C1 segment of cervical spinal cord (tissue), 14 donors: ENCODE measurements at regions not wholly inside any gene's neighbourhood (a gene's known extent, or its start where the extent isn't known, plus 50 kb on each side); places are given as distances from the start of the nearest gene placed in this dataset.
A peak's percentile ranks its signal among the peaks of the same experiment; 100 is the strongest.
"Not testable (repeated sequence)": the region's sequence is repeated elsewhere in the genome, so short reads cannot be mapped to it uniquely, and the experiment has no call there.

Experiments
- DNase-seq, 14 donors: peaks; one replicate each; lab custom pipeline; 2025; lab: John Stamatoyannopoulos, UW

DNA sequence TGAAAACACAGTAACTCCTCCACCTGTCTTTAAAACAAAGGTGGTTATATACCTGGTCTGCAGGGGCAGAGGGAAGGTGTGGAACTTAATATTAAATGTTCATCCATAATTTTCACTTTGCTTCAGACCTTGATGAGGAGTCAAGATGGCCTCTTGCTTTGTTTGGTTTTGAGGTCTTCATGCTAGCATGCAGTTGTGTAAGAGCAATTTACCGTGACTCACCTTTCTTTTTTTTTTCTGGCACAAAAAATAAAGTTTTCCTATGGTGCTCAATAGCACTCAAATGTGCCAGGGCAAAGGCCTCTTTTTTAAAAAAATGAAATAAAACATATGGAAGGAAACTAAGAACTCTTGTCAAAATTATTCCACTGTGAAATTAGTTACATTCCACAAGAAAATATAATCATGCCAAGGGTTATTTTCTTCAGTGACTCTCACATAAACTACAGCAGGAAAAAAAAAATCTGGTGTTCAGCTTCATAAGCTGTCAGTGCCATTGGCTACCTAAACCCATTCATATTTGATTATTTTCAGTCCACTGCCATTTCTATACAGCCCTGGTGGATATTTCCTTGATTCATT is 128.2 kb downstream of the SLC7A11 start:
- no peak for DNase-seq

DNA sequence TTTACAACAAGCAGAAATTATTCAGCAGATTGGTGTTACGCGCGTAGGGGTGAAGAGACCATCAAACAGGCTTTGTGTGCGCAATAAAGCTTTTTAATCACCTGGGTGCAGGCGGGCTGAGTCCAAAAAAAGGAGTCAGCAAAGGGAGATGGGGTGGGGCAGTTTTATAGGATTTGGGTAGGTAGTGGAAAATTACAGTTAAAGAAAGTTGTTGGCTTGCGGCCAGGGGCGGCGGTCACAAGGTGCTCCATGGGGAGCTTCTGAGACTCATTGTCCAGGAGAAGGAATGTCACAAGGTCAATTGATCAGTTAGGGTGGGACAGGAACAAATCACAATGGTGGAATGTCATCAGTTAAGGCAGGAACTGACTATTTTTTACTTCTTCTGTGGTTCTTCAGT is 129.3 kb downstream of the SLC7A11 start:
- not testable (repeated sequence) for DNase-seq

DNA sequence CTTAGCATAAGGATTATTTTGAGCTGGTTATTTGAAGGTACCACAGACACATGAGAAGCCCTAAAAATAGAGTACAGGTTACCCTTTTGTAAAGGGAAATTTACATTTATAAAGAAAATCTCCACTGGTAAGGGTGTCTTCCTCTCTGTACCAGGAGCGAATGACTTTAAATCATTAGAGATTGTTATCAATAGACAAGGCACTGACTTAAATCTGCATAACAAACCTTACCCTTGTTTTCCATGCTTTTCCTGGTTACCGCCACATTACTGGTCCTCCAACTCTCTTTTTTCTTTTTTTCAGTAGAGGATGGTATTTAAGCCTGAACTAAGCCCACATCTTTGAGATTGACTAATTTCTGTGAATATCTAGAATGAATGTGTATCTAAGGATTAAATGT is 129.8 kb downstream of the SLC7A11 start:
- no peak for DNase-seq

DNA sequence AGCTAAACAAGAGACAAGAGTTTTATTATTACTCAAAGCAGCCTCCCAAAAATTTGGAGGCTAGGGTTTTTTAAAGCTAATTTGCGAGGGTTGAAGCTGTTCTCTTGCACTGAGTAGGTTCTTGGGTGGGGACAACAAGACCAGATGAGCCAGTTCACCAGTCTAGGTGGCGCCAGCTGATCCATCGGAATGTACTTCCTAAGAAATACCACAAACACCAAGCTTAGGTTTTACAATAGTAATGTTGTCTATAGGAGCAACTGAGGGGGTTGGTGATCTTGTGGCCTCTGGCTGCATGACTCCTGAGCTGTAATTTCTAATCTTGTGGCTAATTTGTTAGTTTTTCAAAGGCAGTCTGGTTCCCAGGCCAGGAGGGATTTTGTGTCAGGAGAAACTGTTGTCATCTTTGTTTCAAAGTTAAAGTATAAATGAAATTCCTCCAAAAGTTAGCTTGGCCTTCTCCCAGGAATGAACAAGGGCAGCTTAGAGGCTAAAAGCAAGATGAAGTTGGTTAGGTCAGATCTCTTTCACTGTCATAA is 130.6 kb downstream of the SLC7A11 start:
- DNase-seq: no peak

DNA sequence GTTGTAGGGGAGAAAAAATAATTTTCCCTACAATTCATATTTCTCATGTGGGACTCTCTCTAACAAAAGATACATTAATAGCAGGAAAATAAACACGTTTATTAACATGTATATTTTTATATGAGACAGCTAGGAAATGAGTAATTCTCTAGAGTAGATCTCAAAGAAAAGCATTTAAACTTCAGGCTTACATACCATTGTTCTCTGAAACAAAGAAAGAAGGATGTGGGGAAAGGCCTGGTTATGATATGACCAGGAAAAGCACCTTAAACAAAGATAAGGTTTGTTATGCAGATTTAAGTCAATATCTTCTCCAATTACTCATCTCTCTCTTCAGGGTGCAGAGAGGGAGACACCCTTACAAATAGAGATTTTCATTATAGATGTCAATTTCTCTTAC is 131.3 kb downstream of the SLC7A11 start:
- no peak for DNase-seq

DNA sequence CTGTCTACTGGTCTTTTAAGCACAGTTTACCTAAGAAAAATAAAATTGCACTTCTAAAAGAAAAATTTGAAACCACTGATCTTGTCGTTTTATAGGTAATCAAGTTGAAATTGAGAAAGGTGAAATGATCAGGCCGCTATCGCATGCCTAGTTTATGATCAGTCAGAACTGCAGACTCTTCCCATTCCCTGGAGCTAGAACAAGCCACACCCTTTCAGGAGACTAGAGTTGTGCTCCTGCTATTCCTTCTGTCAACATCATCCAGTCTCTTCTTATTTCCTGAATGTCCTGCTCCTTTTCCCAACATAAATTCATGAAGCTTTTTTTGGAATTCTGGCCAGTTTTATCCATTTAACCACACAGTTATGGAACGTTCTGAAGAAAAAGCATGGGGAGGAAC is 135.1 kb downstream of the SLC7A11 start:
- no peak for DNase-seq

DNA sequence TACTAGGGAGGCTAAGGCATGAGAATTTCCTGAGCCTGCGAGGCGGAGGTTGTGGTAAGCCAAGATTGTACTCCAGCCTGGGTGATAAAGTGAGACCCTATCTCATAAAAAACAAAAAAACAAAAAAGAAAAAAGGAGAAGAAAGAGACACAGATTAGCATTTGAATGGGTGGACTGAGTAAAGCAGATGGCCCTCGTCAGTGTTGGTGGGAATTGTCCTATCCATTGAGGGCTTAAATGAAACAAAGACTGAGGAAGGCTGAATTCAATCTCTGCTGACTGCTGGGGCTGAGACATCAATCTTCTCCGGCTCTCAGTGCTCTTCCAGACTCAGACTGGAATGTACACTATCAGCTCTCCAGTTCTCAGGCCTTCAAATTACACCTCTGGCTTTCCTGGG is 136.8 kb downstream of the SLC7A11 start:
- no peak for DNase-seq

DNA sequence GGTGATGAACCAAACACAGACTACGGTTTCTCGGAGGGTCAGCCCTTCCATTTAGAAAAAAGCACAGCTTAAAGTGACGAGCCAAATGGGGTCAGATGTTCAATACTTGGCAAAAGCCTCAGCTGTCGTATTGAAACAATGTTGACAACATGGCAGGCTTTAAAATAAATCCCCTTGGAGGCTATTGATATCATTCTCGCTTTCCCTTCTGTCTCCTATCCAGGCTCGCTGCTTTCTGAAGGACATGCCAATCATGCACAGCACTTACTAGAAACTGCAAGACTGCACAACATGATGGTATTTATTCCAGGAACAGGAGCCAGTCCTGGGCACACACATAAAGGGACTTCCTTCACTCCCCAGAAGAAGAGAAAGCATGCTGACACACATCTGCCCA is 137.9 kb downstream of the SLC7A11 start:
- peak in 2 of 14 donors; percentile 3 to 31 for DNase-seq

DNA sequence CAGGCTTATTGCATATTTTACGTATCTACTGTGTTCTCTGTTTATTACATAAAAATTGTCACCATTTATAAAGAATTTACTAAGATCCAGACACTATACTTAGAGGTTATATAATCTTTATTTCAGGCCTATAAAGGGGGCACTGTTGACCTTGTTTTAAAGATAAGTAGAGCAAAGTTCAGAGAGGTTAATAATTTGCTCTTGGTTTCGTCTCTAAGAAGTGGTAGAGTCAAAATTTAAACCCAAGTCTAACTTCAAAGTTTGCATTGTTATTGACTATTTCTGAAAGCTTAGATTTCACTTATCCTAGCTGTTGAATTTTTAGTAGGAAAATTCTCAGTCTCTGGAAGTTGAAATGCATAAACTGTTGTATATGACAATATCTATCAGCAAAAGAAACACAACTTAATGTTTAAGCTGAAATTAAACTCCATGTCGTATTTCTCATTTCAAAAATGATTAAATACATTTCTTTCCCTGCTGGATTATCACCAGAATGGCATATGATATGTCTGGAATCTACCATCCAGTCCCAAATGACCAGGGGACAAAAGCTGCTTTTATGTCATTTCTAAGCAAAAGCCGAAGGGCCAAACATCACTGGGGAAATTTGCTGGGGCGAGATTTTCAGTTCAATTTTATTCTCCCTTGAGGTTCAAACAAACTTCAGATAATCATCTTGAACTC is 138.4 kb downstream of the SLC7A11 start:
- no peak for DNase-seq

DNA sequence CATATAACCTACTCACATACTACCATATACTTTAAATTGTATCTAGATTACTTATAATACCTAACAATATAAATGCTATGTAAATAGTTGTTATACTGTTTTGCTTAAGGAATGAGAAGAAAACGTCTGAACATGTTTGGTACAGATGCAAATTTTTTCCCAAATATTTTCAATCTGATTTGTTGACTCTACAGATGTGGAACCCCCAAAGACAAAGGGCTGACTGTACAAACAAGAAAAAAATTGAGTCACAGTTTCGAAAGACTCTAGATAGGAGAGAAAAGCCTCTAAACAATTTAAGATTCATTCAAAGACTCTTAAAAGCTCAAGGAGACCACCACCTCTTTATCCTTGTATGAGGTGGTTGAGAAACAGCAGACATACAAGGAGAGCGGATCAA is 142.8 kb downstream of the SLC7A11 start:
- DNase-seq: no peak

DNA sequence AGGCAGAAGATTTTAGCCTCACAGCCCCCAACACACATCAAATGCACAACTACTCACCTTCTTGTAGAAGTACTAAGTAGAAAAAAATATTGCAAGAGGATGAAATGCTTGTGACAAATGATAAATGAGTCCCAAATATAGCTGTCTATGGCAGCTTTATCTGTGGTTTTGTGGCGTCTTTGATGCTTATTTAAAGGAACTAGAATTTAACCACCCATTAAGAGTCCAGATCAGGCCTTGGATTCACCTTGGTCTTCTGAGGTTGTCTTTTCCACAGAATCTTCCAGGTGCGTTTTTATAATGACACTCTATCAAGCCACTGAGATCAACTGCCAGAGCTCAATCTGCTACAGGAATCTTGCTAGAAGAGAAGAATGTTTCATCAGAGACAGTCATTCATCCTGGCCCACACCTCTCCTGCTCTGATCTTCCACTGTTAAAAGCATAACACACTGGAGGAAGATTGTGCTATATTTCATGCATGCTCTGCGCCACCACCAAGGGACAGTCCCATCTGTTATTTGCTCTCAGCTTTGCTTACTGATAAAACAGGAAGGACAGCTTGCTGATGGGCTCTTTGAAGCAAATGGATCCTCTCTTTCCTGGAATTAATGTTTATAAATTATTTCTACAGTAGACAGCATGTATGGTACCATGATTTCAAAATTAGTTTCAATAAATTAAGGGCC is 144.1 kb downstream of the SLC7A11 start:
- no peak for DNase-seq

DNA sequence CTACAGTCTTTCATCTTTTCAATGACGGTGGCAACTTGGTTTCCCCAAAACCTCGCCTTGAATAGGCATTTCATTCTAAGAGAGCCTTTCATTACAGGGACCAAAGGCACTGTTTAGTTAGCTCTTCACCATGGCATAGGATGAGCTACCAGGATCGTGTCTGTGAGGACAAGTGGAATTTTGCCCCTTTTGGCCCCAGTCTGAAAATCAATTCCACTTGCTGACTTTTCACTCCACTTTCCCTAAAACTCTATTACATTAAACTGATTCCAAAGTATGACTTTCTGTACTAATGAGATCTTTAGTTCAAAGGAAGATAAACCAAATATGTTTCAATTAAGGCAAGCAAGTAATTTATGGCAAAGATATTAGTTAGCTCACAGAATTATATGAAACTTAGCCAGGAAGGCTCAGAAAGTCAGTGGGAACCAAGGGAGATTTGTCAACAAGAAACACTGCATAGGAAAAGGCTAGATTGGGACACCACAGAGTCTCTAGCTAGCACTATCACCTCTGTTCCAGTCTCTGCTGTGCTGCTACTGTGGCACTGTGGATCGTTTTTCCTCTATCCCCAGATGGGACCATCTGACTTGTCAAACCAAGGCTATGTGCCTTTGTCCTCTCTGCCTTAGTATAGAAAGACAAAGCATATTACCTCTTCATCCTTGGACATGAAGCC is 145.6 kb downstream of the SLC7A11 start:
- DNase-seq: no peak

DNA sequence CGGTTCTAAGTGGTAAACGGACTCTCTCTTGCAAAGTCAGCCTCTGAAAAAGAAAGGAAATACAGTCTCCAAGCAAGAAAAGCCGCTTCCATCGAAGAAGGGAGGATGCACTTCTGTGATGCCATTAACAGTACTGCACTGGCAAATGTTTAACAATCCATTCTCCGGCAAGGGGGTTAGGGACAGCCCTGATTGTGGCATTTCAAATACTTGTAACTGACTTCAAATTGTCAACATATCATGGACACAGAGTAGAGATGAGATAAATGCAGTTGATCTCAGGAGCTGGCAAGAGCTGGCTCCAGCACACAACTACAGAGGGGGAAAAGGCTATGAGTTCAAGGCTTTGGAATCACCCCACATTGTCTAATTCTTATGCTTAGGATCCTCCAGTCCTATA is 146.8 kb downstream of the SLC7A11 start:
- no peak for DNase-seq

DNA sequence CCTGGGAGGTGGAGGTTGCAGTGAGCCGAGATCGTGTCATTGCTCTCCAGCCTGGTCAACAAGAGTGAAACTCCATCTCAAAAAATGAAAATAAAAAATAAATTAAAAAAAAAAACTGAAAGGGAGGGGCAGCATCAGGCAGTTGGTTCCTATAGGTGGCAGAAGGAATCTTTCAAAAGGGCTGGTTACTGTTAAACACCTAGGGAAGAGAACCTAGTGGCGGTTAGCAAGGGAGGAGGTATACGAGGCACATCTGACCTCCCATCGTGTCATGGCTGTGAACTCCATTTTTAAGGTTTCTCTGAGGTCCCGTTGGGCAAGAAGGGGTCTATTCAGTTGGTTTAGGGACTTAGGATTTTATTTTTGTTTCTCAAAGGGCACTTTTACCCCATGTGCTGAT is 150.1 kb downstream of the SLC7A11 start:
- DNase-seq: no peak

DNA sequence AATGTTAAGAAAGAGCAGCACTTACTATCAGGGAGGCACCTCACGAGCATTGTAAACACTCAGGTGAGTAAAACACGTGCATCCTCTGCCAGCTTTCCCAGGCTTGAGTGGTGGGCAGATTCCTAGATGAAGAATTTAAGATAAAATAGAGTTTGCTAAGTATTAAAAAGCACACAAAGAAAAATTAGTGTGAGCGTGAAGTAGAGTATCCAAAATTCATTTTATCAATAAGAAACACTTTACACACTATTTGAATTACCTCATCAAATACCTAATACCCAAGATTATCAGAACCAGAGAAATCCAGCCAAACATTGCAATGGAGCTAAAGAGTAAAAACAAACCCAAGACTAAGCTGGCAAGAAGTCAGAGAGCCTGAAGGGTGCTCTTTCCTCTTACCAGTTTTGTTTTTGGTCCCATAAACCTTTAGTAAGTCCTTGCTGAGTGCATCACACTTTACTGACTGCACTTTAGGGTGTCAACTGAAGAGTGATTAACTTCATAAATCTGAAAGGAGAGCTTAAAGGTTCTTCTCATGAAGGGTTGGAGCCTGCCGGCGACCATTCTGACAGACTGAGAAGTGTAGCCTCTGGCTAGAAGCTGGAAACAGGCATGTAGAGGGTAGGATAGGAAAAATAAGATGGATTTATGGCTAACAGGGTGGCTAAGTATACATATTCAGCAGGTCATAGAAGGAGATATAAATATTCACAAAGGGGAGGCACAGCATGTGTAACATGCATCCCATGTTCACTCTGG is 151.1 kb downstream of the SLC7A11 start:
- no peak for DNase-seq

DNA sequence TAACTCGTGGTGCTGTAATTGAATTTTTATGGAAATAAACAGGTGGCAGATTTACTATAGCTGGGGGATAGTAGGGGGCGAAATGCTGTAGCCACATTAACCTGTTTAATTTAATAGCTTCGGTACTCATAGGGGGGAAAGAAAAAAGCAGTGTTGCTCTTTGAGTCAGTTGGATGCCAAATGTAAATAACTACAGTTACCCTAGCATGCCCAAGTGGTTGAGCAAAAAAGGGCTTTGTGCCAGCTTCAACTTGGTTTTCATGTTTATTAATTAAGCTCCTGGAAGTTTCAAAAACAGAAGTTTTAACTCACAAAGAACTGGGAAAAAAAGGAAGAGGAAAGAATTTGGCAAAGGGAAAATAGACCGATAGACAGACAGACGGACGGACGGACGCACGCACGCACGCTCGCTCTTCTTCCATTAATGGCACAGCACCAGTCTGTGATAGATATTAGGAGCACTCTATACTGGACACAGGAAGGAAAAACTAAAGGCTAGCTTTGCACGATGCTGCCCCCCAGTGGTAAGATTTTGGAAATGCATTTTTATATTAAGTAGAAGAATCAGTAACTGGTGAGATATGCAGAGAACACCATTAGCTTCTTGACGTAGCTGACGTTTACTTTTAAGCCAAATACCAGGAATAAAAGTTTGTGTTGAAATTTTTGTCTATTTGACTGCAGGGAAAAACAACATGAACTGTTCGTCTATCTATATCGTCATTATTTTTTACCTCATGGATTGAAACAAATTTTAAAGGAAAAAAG is 151.8 kb downstream of the SLC7A11 start:
- DNase-seq: peak in 11 of 14 donors; percentile 13 to 46 (median 23)

DNA sequence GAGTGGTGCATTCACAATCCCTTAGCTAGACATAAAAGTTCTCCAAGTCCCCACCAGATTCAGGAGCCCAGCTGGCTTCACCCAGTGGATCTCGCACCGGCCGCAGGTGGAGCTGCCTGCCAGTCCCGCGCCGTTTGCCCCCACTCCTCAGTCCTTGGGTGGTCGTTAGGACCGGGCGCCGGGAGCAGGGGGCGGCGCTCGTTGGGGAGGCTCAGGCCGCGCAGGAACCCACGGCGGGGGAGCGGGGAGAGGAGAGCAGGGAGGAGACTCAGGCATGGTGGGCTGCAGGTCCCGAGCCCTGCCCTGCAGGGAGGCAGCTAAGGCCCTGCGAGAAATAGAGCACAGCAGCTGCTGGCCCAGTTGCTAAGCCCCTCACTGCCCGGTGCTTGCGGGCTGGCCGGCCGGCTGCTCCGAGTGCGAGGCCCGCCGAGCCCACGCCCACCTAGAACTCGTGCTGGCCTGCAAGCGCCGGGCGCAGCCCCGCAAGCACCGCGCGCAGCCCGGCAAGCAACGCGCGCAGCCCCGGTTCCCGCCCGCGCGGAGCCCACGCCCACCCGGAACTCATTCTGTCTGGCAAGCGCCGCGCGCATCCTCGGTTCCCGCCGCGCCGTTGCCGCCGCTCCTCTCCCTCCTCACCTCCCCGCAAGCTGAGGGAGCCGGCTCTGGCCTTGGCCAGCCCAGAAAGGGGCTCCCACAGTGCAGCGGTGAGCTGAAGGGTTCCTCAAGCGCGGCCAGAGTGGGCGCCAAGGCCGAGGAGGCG is 153.5 kb downstream of the SLC7A11 start:
- no peak for DNase-seq

DNA sequence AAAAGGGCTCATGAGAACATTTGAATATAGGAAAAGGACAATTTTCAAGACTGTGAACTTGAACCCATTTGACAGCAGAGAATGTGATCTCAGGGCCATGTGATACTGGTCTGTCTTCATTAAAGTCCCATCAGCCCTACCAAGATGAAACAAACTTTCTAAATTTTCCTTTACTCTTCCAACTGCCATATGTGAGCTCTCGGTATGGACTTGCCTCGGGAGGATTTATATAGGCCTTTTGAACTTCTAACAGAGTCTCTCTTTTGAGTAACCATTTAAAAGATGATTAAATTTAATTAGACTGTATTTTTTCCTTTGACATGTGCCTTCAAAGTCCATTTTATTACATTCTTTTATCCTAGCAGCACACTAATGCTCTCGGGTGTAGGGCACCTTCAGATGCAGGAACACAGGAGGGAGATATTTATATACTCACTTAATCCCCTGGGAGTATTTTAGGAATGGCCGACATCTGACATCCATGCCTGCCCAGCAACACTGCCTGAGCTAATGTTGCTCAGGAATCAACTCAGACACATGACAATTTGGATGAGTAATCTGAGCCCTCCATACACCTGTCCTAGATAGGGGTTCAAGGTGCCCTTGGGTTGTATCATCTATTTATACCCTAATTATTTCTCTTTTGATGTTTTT is 155.0 kb downstream of the SLC7A11 start:
- DNase-seq: no peak

DNA sequence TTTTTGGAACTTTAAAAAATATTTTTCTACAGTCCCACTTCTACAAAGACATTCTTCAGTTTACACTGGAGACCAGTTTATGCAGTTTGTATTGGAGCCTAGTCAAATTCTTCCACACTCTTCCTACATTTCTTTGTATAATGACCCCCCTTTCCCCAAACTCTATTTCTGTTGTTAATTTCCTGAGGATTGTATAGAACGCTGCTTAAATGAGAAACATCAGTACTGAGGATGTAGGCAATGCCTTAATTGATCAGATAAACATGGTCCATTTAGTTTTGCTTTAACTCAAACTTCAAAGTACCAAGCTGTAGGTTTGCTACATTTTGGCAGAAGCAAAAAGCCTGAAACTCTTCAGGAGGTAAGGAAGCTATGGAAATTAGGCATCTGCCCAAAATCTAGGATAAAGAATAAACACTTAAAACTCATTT is 155.5 kb downstream of the SLC7A11 start:
- no peak for DNase-seq
